Testis (tissue), 2 donors: ENCODE measurements at regions not wholly inside any gene's neighbourhood (a gene's known extent, or its start where the extent isn't known, plus 50 kb on each side); places are given as distances from the start of the nearest gene placed in this dataset.

Source experiments
- DNase-seq: peaks from one replicate; pipeline ENCODE4 v3.0.0-alpha.2; 2019
- H3K27ac ChIP-seq, 2 donors: fragments of 200-600 bp; sonication (generic); one replicate each; pipeline ENCODE4 v1.5.1; 2019
- H3K27me3 ChIP-seq: fragments of 200-600 bp; sonication (generic); one replicate; pipeline ENCODE4 v1.5.1; 2019
- H3K36me3 ChIP-seq: fragments of 200-600 bp; sonication (generic); one replicate; pipeline ENCODE4 v1.5.1; 2017; ENCODE audit warnings: low read depth; ENCODE audit errors: missing control alignments
- H3K4me1 ChIP-seq: fragments of 200-600 bp; sonication (generic); one replicate; pipeline ENCODE4 v1.5.1; 2019
- H3K4me3 ChIP-seq, 2 donors: fragments of 200-600 bp; sonication (generic); one replicate each; pipeline ENCODE4 v1.5.1; 2017 to 2019
- H3K9me3 ChIP-seq: fragments of 200-600 bp; sonication (generic); one replicate; pipeline ENCODE4 v1.5.1; 2017
- POLR2A ChIP-seq: fragments of 450-650 bp; IDR thresholded peaks from one replicate; pipeline ENCODE4 v1.6.1; 2017; ENCODE audit warnings: antibody characterized with exemption, mild to moderate bottlenecking, moderate library complexity
- WGBS, 2 donors: methylation state at CpG; one replicate each; pipeline ENCODE4 v1.1.5; 2018; 5-methylcytosine and 5-hydroxymethylcytosine counted together
- intact Hi-C: fragments of 100-400 bp; cut with DNase I; formaldehyde crosslinking; loops from one replicate; pipeline ENCODE4 v1.15.1; 2023; ENCODE audit warnings: low total_unique reads
- TF ChIP-seq, protein P1 (sequence below), 3 experiments: fragments of 450-650 bp in 2 of 3; fragments of 200-600 bp in 1 of 3; sonication (generic) in 1 of 3; IDR thresholded peaks; one replicate each; pipeline ENCODE4 v1.5.1; 2016 to 2019; ENCODE audit warnings: antibody characterized with exemption in 3 of 3, mild to moderate bottlenecking in 2 of 3, moderate library complexity in 1 of 3

DNA sequence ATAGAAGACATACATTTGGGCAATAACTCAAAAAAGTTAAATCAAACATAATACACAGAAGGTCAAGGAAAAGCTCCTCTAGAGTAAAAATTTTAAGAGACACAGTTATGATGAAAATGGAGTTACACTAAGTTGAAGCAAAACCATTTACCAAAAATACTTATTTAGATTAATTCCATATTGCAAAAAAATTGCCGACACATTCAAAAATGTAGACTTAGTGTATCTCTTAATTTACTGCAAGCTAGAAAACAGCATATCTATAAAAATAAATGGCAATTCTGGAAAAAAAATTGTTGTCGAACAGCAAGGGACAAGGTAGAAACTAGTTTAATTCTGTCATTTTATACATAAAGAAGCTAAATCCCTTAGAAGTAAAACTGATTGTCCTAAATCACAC, 248.7 kb upstream of the KIF2B start:
- Histone ChIP-seq H3K36me3 (no peaks in the 10 kb centered on the region), H3K4me3 (no peak overlapping the region), H3K27me3 (no peaks in the 10 kb centered on the region), H3K27ac (no peak overlapping the region), H3K4me1 (no peaks in the 10 kb centered on the region), H3K9me3 (no peaks in the 10 kb centered on the region)
- 90 to 94% methylated on average over 2 of the region's 2 CpGs for WGBS, 2 donors
- no peak for DNase-seq
- intact Hi-C loops: no loop called here
- TF ChIP-seq, protein P1, sequence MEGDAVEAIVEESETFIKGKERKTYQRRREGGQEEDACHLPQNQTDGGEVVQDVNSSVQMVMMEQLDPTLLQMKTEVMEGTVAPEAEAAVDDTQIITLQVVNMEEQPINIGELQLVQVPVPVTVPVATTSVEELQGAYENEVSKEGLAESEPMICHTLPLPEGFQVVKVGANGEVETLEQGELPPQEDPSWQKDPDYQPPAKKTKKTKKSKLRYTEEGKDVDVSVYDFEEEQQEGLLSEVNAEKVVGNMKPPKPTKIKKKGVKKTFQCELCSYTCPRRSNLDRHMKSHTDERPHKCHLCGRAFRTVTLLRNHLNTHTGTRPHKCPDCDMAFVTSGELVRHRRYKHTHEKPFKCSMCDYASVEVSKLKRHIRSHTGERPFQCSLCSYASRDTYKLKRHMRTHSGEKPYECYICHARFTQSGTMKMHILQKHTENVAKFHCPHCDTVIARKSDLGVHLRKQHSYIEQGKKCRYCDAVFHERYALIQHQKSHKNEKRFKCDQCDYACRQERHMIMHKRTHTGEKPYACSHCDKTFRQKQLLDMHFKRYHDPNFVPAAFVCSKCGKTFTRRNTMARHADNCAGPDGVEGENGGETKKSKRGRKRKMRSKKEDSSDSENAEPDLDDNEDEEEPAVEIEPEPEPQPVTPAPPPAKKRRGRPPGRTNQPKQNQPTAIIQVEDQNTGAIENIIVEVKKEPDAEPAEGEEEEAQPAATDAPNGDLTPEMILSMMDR (IDR thresholded peaks at IDR 0.05): no peak
- TF ChIP-seq POLR2A: no peak

GRCh38 chr17:53571342-53571741, 251.4 kb upstream of the KIF2B start:
- WGBS, 2 donors: 74 to 75% methylated on average over 2 of the region's 2 CpGs
- no peak for DNase-seq
- H3K4me1 ChIP-seq: no peaks in the 10 kb centered on the region
- no peaks in the 10 kb centered on the region for H3K36me3 ChIP-seq
- TF ChIP-seq, protein P1 (IDR thresholded peaks at IDR 0.05): no peak
- no peak for TF ChIP-seq POLR2A
- no peak overlapping the region for H3K27ac ChIP-seq
- no peaks in the 10 kb centered on the region for H3K27me3 ChIP-seq
- no peaks in the 10 kb centered on the region for H3K9me3 ChIP-seq
- intact Hi-C loops: no loop called here
- H3K4me3 ChIP-seq: no peak overlapping the region

DNA sequence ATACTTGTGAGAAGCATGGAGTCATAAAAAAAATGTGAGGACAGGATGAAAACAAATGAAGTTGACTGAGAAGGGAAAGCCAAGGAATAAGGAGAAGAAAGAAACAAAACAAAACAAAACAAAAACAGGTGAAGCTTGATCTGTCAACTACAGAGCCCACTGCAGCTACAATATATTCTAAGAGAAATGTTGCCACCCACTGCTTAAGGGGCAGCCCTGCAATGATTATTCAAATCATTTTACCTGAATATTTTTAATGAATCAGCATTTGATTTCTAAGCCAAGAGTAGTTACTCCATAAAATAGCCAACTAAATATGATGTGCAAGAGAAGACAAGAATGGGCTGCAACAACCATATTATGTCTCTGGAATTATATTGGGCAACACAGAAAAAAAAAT, 252.0 kb upstream of the KIF2B start:
- Histone ChIP-seq H3K4me1 (no peaks in the 10 kb centered on the region), H3K9me3 (no peaks in the 10 kb centered on the region), H3K4me3 (no peak overlapping the region), H3K27me3 (no peaks in the 10 kb centered on the region), H3K27ac (no peak overlapping the region), H3K36me3 (no peaks in the 10 kb centered on the region)
- intact Hi-C loops: no loop called here
- TF ChIP-seq, protein P1 (IDR thresholded peaks at IDR 0.05): no peak
- TF ChIP-seq POLR2A: no peak
- DNase-seq: no peak

DNA sequence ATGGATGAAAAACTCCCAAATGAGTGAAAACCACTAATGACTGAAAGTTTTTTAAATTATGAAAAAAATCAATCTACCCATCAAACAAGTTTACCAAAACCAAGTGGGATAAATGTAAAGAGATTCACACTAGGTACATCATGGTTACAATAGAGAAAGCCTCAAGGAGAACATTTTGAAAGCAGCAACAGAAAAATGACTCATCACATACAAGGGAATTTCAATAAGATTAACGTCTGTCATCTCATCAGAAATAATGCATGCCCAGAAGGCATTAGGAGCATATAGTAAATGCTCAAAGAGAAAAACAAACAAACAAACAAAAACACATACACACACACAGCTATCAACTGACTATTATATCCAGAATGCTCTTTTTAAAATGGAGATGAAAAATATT, 261.8 kb upstream of the KIF2B start:
- H3K4me1 ChIP-seq: no peaks in the 10 kb centered on the region
- WGBS, 2 donors: 85 to 97% methylated on average over 1 of the region's 1 CpG
- no peaks in the 10 kb centered on the region for H3K36me3 ChIP-seq
- no peaks in the 10 kb centered on the region for H3K27me3 ChIP-seq
- H3K27ac ChIP-seq: no peak overlapping the region
- no peak overlapping the region for H3K4me3 ChIP-seq
- intact Hi-C loops: no loop called here
- no peak for DNase-seq
- H3K9me3 ChIP-seq: no peaks in the 10 kb centered on the region
- no peak for TF ChIP-seq POLR2A
- TF ChIP-seq, protein P1 (IDR thresholded peaks at IDR 0.05): no peak

- Histone ChIP-seq H3K4me3 (no peak overlapping the region), H3K27me3 (no peaks in the 10 kb centered on the region), H3K9me3 (no peaks in the 10 kb centered on the region), H3K4me1 (no peaks in the 10 kb centered on the region), H3K27ac (no peak overlapping the region), H3K36me3 (no peaks in the 10 kb centered on the region)
- 96 to 97% methylated on average over 4 of the region's 4 CpGs for WGBS, 2 donors
- TF ChIP-seq POLR2A: no peak
- TF ChIP-seq, protein P1 (IDR thresholded peaks at IDR 0.05): no peak
- intact Hi-C loops: no loop called here
- no peak for DNase-seq
Observed at GRCh38 chr17:53548252-53548651, 274.5 kb upstream of the KIF2B start.
